HepG2 (cell line): ENCODE measurements at regions not wholly inside any gene's neighbourhood (a gene's known extent, or its start where the extent isn't known, plus 50 kb on each side); places are given as distances from the start of the nearest gene placed in this dataset.
A peak's percentile ranks its signal among the peaks of the same experiment; 100 is the strongest.

Experiments
- GMEB1 ChIP-seq: sonication (generic); formaldehyde crosslinking; IDR thresholded peaks from 2 replicates; pipeline ENCODE4 v1.5.1; 2020; ENCODE audit warnings: missing genetic modification reagents, mild to moderate bottlenecking, borderline replicate concordance
- GTF2F1 ChIP-seq: fragments of 150-350 bp; IDR thresholded peaks from 2 replicates; pipeline ENCODE4 v1.6.1; 2014; ENCODE audit warnings: low read length
- KLF13 ChIP-seq: sonication (generic); formaldehyde crosslinking; IDR thresholded peaks from 2 replicates; pipeline ENCODE4 v1.4.0; 2020; ENCODE audit warnings: mild to moderate bottlenecking, missing genetic modification reagents
- MTA1 ChIP-seq: sonication (generic); formaldehyde crosslinking; IDR thresholded peaks from 2 replicates; pipeline ENCODE4 v1.4.0; 2020; ENCODE audit warnings: missing genetic modification reagents, mild to moderate bottlenecking, borderline replicate concordance
- NAIF1 ChIP-seq: sonication (generic); formaldehyde crosslinking; IDR thresholded peaks from 2 replicates; pipeline ENCODE4 v1.5.0; 2020; ENCODE audit warnings: mild to moderate bottlenecking, missing genetic modification reagents, borderline replicate concordance
- NFYB ChIP-seq: sonication (generic); formaldehyde crosslinking; IDR thresholded peaks from 2 replicates; pipeline ENCODE4 v1.4.0; 2020; ENCODE audit warnings: missing genetic modification reagents
- ZBTB46 ChIP-seq: sonication (generic); formaldehyde crosslinking; IDR thresholded peaks from 2 replicates; pipeline ENCODE4 v1.4.0; 2020; ENCODE audit warnings: mild to moderate bottlenecking, missing genetic modification reagents, borderline replicate concordance
- ZBTB7B ChIP-seq: sonication (generic); formaldehyde crosslinking; IDR thresholded peaks from 2 replicates; pipeline ENCODE4 v1.4.0; 2020; ENCODE audit warnings: missing genetic modification reagents
- ZNF124 ChIP-seq: sonication (generic); formaldehyde crosslinking; IDR thresholded peaks from 2 replicates; pipeline ENCODE4 v1.4.0; 2020; ENCODE audit warnings: missing genetic modification reagents
- ZNF234 ChIP-seq: sonication (generic); formaldehyde crosslinking; conservative IDR thresholded peaks from 2 replicates; pipeline ENCODE4 v1.5.1; 2020; ENCODE audit warnings: mild to moderate bottlenecking, missing genetic modification reagents
- ZNF33B ChIP-seq: sonication (generic); formaldehyde crosslinking; IDR thresholded peaks from 2 replicates; pipeline ENCODE4 v1.5.1; 2020; ENCODE audit warnings: mild to moderate bottlenecking, missing genetic modification reagents
- ZNF34 ChIP-seq: sonication (generic); formaldehyde crosslinking; IDR thresholded peaks from 2 replicates; pipeline ENCODE4 v1.4.0; 2020; ENCODE audit warnings: mild to moderate bottlenecking, missing genetic modification reagents, borderline replicate concordance
- ZNF383 ChIP-seq: sonication (generic); formaldehyde crosslinking; IDR thresholded peaks from 2 replicates; pipeline ENCODE4 v1.4.0; 2020; ENCODE audit warnings: missing genetic modification reagents, mild to moderate bottlenecking, borderline replicate concordance
- ZNF562 ChIP-seq: sonication (generic); formaldehyde crosslinking; IDR thresholded peaks from 2 replicates; pipeline ENCODE4 v1.8.0; 2022; ENCODE audit warnings: missing genetic modification reagents, borderline replicate concordance
- ZNF672 ChIP-seq: sonication (generic); formaldehyde crosslinking; IDR thresholded peaks from 2 replicates; pipeline ENCODE4 v1.8.1; 2022; ENCODE audit warnings: missing genetic modification reagents
- ZNF749 ChIP-seq: sonication (generic); formaldehyde crosslinking; IDR thresholded peaks from 2 replicates; pipeline ENCODE4 v1.8.0; 2022; ENCODE audit warnings: mild to moderate bottlenecking, missing genetic modification reagents, moderate library complexity, borderline replicate concordance
- ZNF788 ChIP-seq: sonication (generic); formaldehyde crosslinking; IDR thresholded peaks from 2 replicates; pipeline ENCODE4 v1.5.0; 2020; ENCODE audit warnings: mild to moderate bottlenecking, missing genetic modification reagents, borderline replicate concordance
- ZNF790 ChIP-seq: sonication (generic); formaldehyde crosslinking; IDR thresholded peaks from 2 replicates; pipeline ENCODE4 v1.8.0; 2022; ENCODE audit warnings: missing genetic modification reagents, mild to moderate bottlenecking, borderline replicate concordance
- ZSCAN22 ChIP-seq: sonication (generic); formaldehyde crosslinking; IDR thresholded peaks from 2 replicates; pipeline ENCODE4 v1.4.0; 2020; ENCODE audit warnings: mild to moderate bottlenecking, missing genetic modification reagents
- ZSCAN29 ChIP-seq: sonication (generic); formaldehyde crosslinking; conservative IDR thresholded peaks from 2 replicates; pipeline ENCODE4 v1.4.0; 2020; ENCODE audit warnings: mild to moderate bottlenecking, missing genetic modification reagents
- TF ChIP-seq, protein P1 (sequence below): sonication (generic); formaldehyde crosslinking; IDR thresholded peaks from 2 replicates; pipeline ENCODE4 v1.4.0; 2020; ENCODE audit warnings: missing genetic modification reagents
- TF ChIP-seq, protein P2 (sequence below): sonication (generic); formaldehyde crosslinking; IDR thresholded peaks from 2 replicates; pipeline ENCODE4 v1.4.0; 2020; ENCODE audit warnings: missing genetic modification reagents
- TF ChIP-seq, protein P3 (sequence below): sonication (generic); formaldehyde crosslinking; IDR thresholded peaks from 2 replicates; pipeline ENCODE4 v1.8.1; 2023; ENCODE audit warnings: mild to moderate bottlenecking, missing genetic modification reagents

GRCh38 chr10:78964952-78965633 lies 103.7 kb upstream of the ZMIZ1 start (continued):
- TF ChIP-seq ZNF749 (CRISPR knock-in tag) (no peak), ZNF33B (CRISPR knock-in tag) (no peak), NFYB (CRISPR knock-in tag) (no peak), ZNF562 (CRISPR knock-in tag) (no peak), ZBTB46 (CRISPR knock-in tag) (no peak), ZSCAN22 (CRISPR knock-in tag) (no peak), ZNF790 (CRISPR knock-in tag) (no peak), MTA1 (CRISPR knock-in tag) (peak; percentile 99), ZNF124 (CRISPR knock-in tag) (no peak), ZNF383 (CRISPR knock-in tag) (no peak), ZNF34 (CRISPR knock-in tag) (no peak), ZSCAN29 (CRISPR knock-in tag) (peak; percentile 75; the same call in 1 of the 2 replicates), GTF2F1 (no peak), KLF13 (no peak), NAIF1 (CRISPR knock-in tag) (no peak), ZNF672 (no peak), ZNF234 (CRISPR knock-in tag) (0 out of 2 replicates have a peak, but pooled peaks have one; percentile 35), GMEB1 (CRISPR knock-in tag) (peak; percentile 60; the same call in 1 of the 2 replicates), ZBTB7B (CRISPR knock-in tag) (peak; percentile 88; the same call in 1 of the 2 replicates), ZNF788 (peak; percentile 95; the same call in 1 of the 2 replicates)
- TF ChIP-seq, protein P1, sequence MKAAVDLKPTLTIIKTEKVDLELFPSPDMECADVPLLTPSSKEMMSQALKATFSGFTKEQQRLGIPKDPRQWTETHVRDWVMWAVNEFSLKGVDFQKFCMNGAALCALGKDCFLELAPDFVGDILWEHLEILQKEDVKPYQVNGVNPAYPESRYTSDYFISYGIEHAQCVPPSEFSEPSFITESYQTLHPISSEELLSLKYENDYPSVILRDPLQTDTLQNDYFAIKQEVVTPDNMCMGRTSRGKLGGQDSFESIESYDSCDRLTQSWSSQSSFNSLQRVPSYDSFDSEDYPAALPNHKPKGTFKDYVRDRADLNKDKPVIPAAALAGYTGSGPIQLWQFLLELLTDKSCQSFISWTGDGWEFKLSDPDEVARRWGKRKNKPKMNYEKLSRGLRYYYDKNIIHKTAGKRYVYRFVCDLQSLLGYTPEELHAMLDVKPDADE, result no peak
- TF ChIP-seq, protein P2, sequence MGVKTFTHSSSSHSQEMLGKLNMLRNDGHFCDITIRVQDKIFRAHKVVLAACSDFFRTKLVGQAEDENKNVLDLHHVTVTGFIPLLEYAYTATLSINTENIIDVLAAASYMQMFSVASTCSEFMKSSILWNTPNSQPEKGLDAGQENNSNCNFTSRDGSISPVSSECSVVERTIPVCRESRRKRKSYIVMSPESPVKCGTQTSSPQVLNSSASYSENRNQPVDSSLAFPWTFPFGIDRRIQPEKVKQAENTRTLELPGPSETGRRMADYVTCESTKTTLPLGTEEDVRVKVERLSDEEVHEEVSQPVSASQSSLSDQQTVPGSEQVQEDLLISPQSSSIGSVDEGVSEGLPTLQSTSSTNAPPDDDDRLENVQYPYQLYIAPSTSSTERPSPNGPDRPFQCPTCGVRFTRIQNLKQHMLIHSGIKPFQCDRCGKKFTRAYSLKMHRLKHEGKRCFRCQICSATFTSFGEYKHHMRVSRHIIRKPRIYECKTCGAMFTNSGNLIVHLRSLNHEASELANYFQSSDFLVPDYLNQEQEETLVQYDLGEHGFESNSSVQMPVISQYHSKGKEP (CRISPR knock-in tag), result no peak
- TF ChIP-seq, protein P3, sequence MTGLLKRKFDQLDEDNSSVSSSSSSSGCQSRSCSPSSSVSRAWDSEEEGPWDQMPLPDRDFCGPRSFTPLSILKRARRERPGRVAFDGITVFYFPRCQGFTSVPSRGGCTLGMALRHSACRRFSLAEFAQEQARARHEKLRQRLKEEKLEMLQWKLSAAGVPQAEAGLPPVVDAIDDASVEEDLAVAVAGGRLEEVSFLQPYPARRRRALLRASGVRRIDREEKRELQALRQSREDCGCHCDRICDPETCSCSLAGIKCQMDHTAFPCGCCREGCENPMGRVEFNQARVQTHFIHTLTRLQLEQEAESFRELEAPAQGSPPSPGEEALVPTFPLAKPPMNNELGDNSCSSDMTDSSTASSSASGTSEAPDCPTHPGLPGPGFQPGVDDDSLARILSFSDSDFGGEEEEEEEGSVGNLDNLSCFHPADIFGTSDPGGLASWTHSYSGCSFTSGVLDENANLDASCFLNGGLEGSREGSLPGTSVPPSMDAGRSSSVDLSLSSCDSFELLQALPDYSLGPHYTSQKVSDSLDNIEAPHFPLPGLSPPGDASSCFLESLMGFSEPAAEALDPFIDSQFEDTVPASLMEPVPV, result peak; percentile 70; the same call in 1 of the 2 replicates
